Mesendoderm (in vitro differentiated cells): ENCODE measurements at regions not wholly inside any gene's neighbourhood (a gene's known extent, or its start where the extent isn't known, plus 50 kb on each side); places are given as distances from the start of the nearest gene placed in this dataset.

Source experiments
- DNase-seq: peaks from one replicate; pipeline ENCODE4 v3.0.0; 2013
- H2AK5ac ChIP-seq: 2 replicates; pipeline ENCODE4 v1.6.1; 2013; ENCODE audit warnings: low read length, inconsistent platforms
- H2BK120ac ChIP-seq: 2 replicates; pipeline ENCODE4 v1.6.1; 2013; ENCODE audit warnings: low read depth, mild to moderate bottlenecking, low read length, moderate library complexity, mixed read lengths
- H2BK15ac ChIP-seq: replicated peaks from 2 replicates; pipeline ENCODE4 v1.6.1; 2013; ENCODE audit warnings: low read depth, mild to moderate bottlenecking, moderate library complexity
- H2BK5ac ChIP-seq: 2 replicates; pipeline ENCODE4 v1.6.1; 2013; ENCODE audit warnings: low read length, inconsistent platforms
- H3K18ac ChIP-seq: 2 replicates; pipeline ENCODE4 v1.6.1; 2013; ENCODE audit warnings: mild to moderate bottlenecking, low read length, mixed read lengths
- H3K23ac ChIP-seq: one replicate; pipeline ENCODE4 v1.6.1; 2013; ENCODE audit warnings: low read length
- H3K27ac ChIP-seq: 2 replicates; pipeline ENCODE4 v1.5.1; 2013; ENCODE audit warnings: low read depth, mild to moderate bottlenecking, inconsistent platforms, low read length, moderate library complexity
- H3K27me3 ChIP-seq: 2 replicates; pipeline ENCODE4 v1.6.1; 2013; ENCODE audit warnings: low read length, control low read depth, mild to moderate bottlenecking, inconsistent platforms; ENCODE audit not compliant: insufficient read depth, poor library complexity
- H3K36me3 ChIP-seq: 2 replicates; pipeline ENCODE4 v1.6.1; 2013; ENCODE audit warnings: low read length, inconsistent platforms; ENCODE audit not compliant: control insufficient read depth, insufficient read depth
- H3K4ac ChIP-seq: one replicate; pipeline ENCODE4 v1.6.1; 2013; ENCODE audit warnings: low read depth, mild to moderate bottlenecking, low read length, moderate library complexity
- H3K4me1 ChIP-seq: 2 replicates; pipeline ENCODE4 v1.6.1; 2013; ENCODE audit warnings: low read depth, low read length, inconsistent platforms; ENCODE audit not compliant: control insufficient read depth
- H3K4me2 ChIP-seq: 2 replicates; pipeline ENCODE4 v1.6.1; 2013; ENCODE audit warnings: low read length
- H3K4me3 ChIP-seq: 2 replicates; pipeline ENCODE4 v1.5.1; 2013; ENCODE audit warnings: mild to moderate bottlenecking, low read length
- H3K56ac ChIP-seq: one replicate; pipeline ENCODE4 v1.6.1; 2013; ENCODE audit warnings: low read length
- H3K79me1 ChIP-seq: 2 replicates; pipeline ENCODE4 v1.6.1; 2013; ENCODE audit warnings: low read length, inconsistent platforms
- H3K79me2 ChIP-seq: 2 replicates; pipeline ENCODE4 v1.6.1; 2013; ENCODE audit warnings: mild to moderate bottlenecking, low read length; ENCODE audit not compliant: control insufficient read depth, insufficient read depth
- H3K9ac ChIP-seq: 2 replicates; pipeline ENCODE4 v1.6.1; 2013; ENCODE audit warnings: low read length, inconsistent platforms
- H4K5ac ChIP-seq: one replicate; pipeline ENCODE4 v1.6.1; 2013; ENCODE audit warnings: low read length
- H4K8ac ChIP-seq: one replicate; pipeline ENCODE4 v1.6.1; 2013; ENCODE audit warnings: low read depth, mild to moderate bottlenecking, control low read depth, low read length, moderate library complexity
- WGBS: extraction: QIAGEN DNeasy Blood & Tissue Kit; methylation state at CpG from one replicate; pipeline ENCODE4 v1.1.7; 2013; ENCODE audit warnings: low lambda C conversion rate, missing lambda C conversion rate; ENCODE audit not compliant: insufficient coverage; ENCODE audit errors: extremely low coverage; 5-methylcytosine and 5-hydroxymethylcytosine counted together

GRCh38 chr2:186031229-186031628, 292.6 kb downstream of the FSIP2 start:
- H3K4me2 ChIP-seq = no peak overlapping the region
- H2BK120ac ChIP-seq = no peak overlapping the region
- no peak overlapping the region for H3K18ac ChIP-seq
- no peaks in the 10 kb centered on the region for H3K27me3 ChIP-seq
- WGBS = no CpG with 5 or more reads among the region's 1 CpG
- no peaks in the 10 kb centered on the region for H3K4me1 ChIP-seq
- H3K4me3 ChIP-seq = no peak overlapping the region
- H4K5ac ChIP-seq = no peak overlapping the region
- no peak overlapping the region for H3K56ac ChIP-seq
- no peak overlapping the region for H2BK15ac ChIP-seq
- no peak overlapping the region for H3K4ac ChIP-seq
- no peaks in the 10 kb centered on the region for H3K79me1 ChIP-seq
- H3K9ac ChIP-seq = no peak overlapping the region
- no peak overlapping the region for H4K8ac ChIP-seq
- H2BK5ac ChIP-seq = no peak overlapping the region
- no peaks in the 10 kb centered on the region for H3K36me3 ChIP-seq
- no peak for DNase-seq
- H3K27ac ChIP-seq = no peak overlapping the region
- no peak overlapping the region for H3K23ac ChIP-seq
- no peak overlapping the region for H2AK5ac ChIP-seq
- no peaks in the 10 kb centered on the region for H3K79me2 ChIP-seq

GRCh38 chr2:186032102-186032738, 293.6 kb downstream of the FSIP2 start:
- H3K27ac ChIP-seq = no peak overlapping the region
- no peak overlapping the region for H2BK15ac ChIP-seq
- H2AK5ac ChIP-seq = no peak overlapping the region
- no peak overlapping the region for H3K4me2 ChIP-seq
- H3K79me2 ChIP-seq = no peaks in the 10 kb centered on the region
- no peak for DNase-seq
- H3K79me1 ChIP-seq = no peaks in the 10 kb centered on the region
- H3K23ac ChIP-seq = no peak overlapping the region
- H3K56ac ChIP-seq = no peak overlapping the region
- no peak overlapping the region for H4K8ac ChIP-seq
- no peaks in the 10 kb centered on the region for H3K36me3 ChIP-seq
- no peak overlapping the region for H4K5ac ChIP-seq
- H3K4me3 ChIP-seq = no peak overlapping the region
- H3K9ac ChIP-seq = no peak overlapping the region
- no peak overlapping the region for H2BK120ac ChIP-seq
- no peak overlapping the region for H2BK5ac ChIP-seq
- no CpG with 5 or more reads among the region's 2 CpGs for WGBS
- no peaks in the 10 kb centered on the region for H3K27me3 ChIP-seq
- no peak overlapping the region for H3K18ac ChIP-seq
- H3K4me1 ChIP-seq = no peaks in the 10 kb centered on the region
- H3K4ac ChIP-seq = no peak overlapping the region

- Histone ChIP-seq H2BK15ac (no peak overlapping the region), H3K9ac (no peak overlapping the region), H3K23ac (no peak overlapping the region), H3K4me1 (no peaks in the 10 kb centered on the region), H4K8ac (no peak overlapping the region), H3K4me3 (no peak overlapping the region), H2AK5ac (no peak overlapping the region), H3K36me3 (no peaks in the 10 kb centered on the region), H2BK5ac (no peak overlapping the region), H3K56ac (no peak overlapping the region), H3K27me3 (no peaks in the 10 kb centered on the region), H3K4me2 (no peak overlapping the region), H3K4ac (no peak overlapping the region), H4K5ac (no peak overlapping the region), H3K27ac (no peak overlapping the region), H3K79me2 (no peaks in the 10 kb centered on the region), H3K18ac (no peak overlapping the region), H3K79me1 (no peaks in the 10 kb centered on the region), H2BK120ac (no peak overlapping the region)
- DNase-seq = no peak
- WGBS = no CpG with 5 or more reads among the region's 2 CpGs
Observed at GRCh38 chr2:186032930-186033329, 294.3 kb downstream of the FSIP2 start.

GRCh38 chr2:186033541-186033940, 294.9 kb downstream of the FSIP2 start:
- Histone ChIP-seq H2AK5ac (no peak overlapping the region), H2BK5ac (no peak overlapping the region), H3K27ac (no peak overlapping the region), H3K36me3 (no peaks in the 10 kb centered on the region), H3K4ac (no peak overlapping the region), H3K27me3 (no peaks in the 10 kb centered on the region), H3K4me1 (no peaks in the 10 kb centered on the region), H3K4me3 (no peak overlapping the region), H3K23ac (no peak overlapping the region), H3K79me2 (no peaks in the 10 kb centered on the region), H4K8ac (no peak overlapping the region), H3K79me1 (no peaks in the 10 kb centered on the region), H3K9ac (no peak overlapping the region), H3K4me2 (no peak overlapping the region), H3K56ac (no peak overlapping the region), H3K18ac (no peak overlapping the region), H2BK15ac (no peak overlapping the region), H4K5ac (no peak overlapping the region), H2BK120ac (no peak overlapping the region)
- no CpG with 5 or more reads among the region's 4 CpGs for WGBS
- DNase-seq = no peak

GRCh38 chr2:186036862-186037449, 298.4 kb downstream of the FSIP2 start:
- no peak overlapping the region for H2BK120ac ChIP-seq
- no peak for DNase-seq
- H3K4me3 ChIP-seq = no peak overlapping the region
- H3K36me3 ChIP-seq = no peaks in the 10 kb centered on the region
- no peak overlapping the region for H3K23ac ChIP-seq
- H3K79me2 ChIP-seq = no peaks in the 10 kb centered on the region
- H4K5ac ChIP-seq = no peak overlapping the region
- H3K4ac ChIP-seq = no peak overlapping the region
- no peak overlapping the region for H2AK5ac ChIP-seq
- no CpG with 5 or more reads among the region's 2 CpGs for WGBS
- no peak overlapping the region for H3K18ac ChIP-seq
- no peaks in the 10 kb centered on the region for H3K79me1 ChIP-seq
- no peak overlapping the region for H3K9ac ChIP-seq
- no peaks in the 10 kb centered on the region for H3K4me1 ChIP-seq
- H3K27ac ChIP-seq = no peak overlapping the region
- no peak overlapping the region for H3K56ac ChIP-seq
- no peak overlapping the region for H3K4me2 ChIP-seq
- H2BK15ac ChIP-seq = no peak overlapping the region
- no peak overlapping the region for H4K8ac ChIP-seq
- H3K27me3 ChIP-seq = no peaks in the 10 kb centered on the region
- no peak overlapping the region for H2BK5ac ChIP-seq
